ENCODE measurements at regions not wholly inside any gene's neighbourhood (a gene's known extent, or its start where the extent isn't known, plus 50 kb on each side); places are given as distances from the start of the nearest gene placed in this dataset.
"Not testable (repeated sequence)": the region's sequence is repeated elsewhere in the genome, so short reads cannot be mapped to it uniquely, and the experiment has no call there.

DNA sequence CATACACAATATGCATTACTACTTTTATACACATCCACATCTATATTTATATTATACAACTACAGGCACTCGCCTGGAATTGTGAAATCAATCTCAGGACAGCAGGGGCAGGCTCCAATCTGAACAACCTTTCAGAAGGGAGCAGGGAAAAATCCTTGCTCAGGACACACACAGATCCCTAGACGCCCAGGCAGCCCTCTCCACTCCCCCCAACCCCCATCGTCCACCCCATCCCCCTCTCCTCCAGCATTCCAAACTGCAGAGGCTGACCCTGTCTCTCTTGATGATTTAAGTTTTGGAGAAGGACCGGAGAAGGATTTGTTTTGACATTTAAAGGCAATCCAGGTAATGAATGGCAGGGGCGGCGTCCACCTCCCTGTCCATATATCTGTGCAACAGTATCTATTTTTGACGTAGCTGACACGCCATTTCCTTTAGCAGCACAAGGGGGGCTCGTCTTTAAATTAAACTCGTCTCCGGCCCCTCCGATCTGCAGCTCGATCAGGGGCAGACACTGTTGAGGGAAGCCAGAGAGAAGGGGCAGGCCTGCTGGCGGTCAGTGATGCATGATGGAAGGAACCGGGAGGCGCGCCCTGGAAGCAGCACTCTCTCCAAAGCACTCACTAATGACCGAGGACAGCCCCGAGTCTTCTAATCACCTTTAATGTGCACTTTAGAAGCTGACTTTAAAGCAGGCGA, 95.0 kb upstream of the TBX5 start:
- DNase-seq = no peak

GRCh38 chr12:114500131-114500530, 94.2 kb upstream of the TBX5 start:
- no peak for DNase-seq

DNA sequence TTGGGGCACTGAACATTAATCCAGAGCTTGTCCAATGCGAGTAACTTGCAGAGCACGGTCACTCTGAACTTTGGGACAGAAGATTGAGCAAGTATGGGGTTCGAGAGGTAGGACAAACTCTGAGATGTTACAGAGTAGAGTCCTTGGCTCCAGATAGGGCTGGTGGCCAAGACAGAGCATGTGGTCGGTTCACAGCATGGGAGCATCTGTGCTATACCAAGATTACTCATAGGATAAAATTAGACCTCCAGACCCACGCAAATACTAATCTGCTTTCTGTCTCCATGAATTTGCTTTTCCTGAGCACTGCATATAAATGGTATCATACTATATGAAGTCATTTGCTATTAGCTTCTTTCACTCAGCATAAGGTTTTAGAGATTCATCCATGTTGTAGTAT, 93.4 kb upstream of the TBX5 start:
- DNase-seq = no peak

DNA sequence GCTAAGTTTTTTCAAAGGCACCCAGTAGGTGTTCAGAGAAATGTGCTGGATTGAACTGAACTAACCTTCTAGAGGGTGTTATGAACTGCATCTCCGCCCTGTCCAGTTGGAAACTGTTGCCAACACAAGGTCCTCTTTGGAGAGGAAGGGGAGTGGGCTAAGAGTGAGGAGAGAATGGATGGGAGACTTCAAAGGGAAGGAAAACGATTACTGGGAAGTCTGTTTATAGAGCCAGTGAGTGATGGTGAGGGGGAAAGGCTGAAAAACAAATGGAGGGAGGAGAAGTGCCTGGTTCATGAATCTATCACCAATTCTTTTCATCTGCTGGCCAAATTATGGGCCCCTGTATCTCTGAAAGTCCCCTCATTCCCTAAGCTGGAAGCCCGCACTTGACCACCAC, 86.0 kb upstream of the TBX5 start:
- DNase-seq = no peak

DNA sequence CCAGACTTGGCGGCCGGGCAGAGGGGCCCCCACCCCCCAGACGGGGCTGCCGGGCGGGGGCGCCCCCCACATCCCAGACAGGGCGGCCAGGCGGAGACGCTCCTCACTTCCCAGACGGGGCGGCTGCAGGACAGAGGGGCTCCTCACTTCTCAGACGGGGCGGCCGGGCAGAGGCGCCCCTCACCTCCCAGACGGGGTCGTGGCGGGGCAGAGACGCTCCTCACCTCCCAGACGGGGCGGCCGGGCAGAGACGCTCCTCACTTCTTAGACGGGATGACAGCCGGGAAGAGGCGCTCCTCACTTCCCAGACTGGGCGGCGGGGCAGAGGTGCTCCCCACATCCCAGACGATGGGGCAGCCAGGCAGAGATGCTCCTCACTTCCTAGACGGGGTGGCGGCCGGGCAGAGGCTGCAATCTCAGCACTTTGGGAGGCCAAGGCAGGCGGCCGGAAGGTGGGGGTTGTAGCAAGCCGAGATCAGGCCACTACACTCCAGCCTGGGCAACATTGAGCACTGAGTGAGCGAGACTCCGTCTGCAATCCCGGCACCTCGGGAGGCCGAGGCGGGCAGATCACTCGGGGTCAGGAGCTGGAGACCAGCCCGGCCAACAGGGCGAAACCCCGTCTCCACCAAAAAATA, 79.0 kb upstream of the TBX5 start:
- not testable (repeated sequence) for DNase-seq

- no peak for DNase-seq
Observed at GRCh38 chr12:114483996-114484395, 78.1 kb upstream of the TBX5 start.

DNA sequence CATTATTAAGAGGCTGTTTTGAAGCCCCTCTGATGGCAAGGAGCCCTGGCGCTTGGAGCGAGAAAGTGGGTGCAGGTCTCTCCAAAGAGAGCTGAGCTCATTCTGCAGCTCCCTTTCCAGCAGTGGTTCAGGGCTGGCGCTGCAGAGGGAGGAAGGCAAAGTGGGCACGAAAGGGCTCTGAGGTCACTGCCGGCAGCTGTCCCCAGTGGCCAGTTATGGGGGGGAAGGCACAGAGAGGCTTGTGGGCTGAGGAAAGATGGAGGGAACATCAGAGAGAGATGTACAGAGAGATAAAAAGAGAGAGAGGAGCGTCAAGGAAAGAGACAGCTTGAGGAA, 75.2 kb upstream of the TBX5 start:
- DNase-seq = no peak

DNA sequence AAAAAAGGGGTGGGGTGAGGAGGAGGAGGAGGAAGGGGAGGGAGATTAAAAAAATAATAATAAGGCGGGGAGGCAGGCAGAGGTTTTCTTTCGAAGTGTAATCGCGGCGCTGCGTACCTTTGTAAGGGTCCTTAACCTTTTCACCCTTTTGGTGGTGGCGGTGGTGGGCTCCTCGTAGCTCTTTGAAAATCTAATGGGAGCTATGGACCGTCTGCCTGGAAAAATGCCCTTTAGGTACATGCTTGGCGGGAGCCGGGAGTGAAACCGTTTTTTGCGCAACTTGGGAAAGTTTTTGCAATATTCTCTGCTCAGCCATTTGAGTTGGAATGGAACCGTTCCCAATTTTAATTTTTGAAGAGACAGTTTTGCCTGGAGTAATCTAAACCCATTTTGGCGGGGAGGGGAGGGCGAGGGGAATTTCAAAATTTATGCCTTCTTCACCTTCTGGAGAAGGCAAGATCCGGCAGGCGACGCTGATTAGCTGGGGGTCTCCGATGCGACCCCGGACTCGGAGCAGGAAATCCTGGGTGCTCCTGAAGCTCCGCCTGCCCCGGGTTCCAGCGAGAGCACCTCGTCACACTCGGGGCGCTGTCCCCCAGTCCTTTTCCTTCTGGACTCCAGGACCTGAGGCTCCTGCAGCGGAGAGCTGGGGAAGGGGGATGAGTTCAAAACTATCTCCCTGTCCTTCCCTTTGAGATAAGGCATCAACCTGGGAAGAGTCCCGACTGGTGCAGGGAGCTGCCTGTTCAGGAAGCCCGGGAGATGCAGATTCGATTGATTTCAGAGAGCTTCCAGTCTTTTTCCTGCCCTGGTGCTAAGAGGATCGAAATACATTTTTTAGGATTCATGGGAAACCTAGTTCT, 74.6 kb upstream of the TBX5 start:
- no peak for DNase-seq

- no peak for DNase-seq
Observed at GRCh38 chr12:114479831-114480230, 73.9 kb upstream of the TBX5 start.

- DNase-seq = no peak
Observed at GRCh38 chr12:114478865-114479264, 72.9 kb upstream of the TBX5 start.

DNA sequence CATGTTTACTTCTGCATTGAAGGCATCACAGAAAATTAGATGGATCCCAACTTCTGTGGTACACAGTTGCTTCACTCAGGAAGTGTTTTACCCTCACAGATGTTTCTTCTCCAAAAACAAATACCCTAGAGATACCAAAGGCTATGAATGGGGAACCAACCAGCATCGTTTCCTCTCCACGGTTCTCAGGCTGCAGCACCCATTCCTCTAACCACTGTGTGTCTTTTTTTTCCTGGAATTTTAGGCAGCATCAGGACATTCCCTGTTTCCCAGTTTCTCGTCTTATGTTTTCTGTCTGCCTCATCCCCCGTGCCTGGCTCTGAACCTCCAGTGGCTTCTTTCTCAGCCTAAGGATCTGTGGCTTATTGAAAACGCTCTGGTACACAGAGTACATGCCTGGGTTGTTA, 72.0 kb upstream of the TBX5 start:
- DNase-seq = no peak

- DNase-seq = peak in 1 of 2 experiments; percentile 19
Observed at GRCh38 chr12:114476159-114476558, 70.2 kb upstream of the TBX5 start.

DNA sequence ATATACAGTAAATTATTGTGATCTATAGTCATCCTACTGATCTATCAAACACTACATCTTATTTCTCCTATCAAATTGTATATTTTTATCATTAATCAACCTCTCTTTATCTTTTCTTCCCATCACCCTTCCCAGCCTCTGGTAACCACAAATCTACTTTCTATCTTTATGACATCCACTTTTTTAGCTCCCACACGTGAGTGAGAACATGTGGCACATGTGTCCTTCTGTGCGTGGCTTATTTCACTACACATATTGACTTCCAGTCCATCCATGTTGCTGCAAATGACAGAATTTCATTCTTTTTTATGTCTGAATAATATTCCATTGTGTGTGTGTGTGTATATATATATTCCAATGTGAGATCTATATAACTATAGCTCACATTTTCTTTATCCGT, 67.8 kb upstream of the TBX5 start:
- DNase-seq = no peak

GRCh38 chr12:114473018-114473417, 67.1 kb upstream of the TBX5 start:
- no peak for DNase-seq

- DNase-seq = no peak
Observed at GRCh38 chr12:114457620-114458019, 51.7 kb upstream of the TBX5 start.
